Central memory CD8-positive, alpha-beta T cell (primary cell): ENCODE measurements at regions not wholly inside any gene's neighbourhood (a gene's known extent, or its start where the extent isn't known, plus 50 kb on each side); places are given as distances from the start of the nearest gene placed in this dataset.
A peak's percentile ranks its signal among the peaks of the same experiment; 100 is the strongest.
"Not testable (repeated sequence)": the region's sequence is repeated elsewhere in the genome, so short reads cannot be mapped to it uniquely, and the experiment has no call there.

Experiments
- ATAC-seq: fragments of 150-1000 bp; cut with Tn5 transposase; replicated peaks from 2 replicates; pipeline ENCODE4 v1.10.0; 2022; ENCODE audit warnings: mild to moderate bottlenecking, moderate FRiP score, moderate number of reproducible peaks; ENCODE audit not compliant: poor library complexity, severe bottlenecking; ENCODE audit errors: extremely low read depth
- DNase-seq, 2 donors: peaks; one replicate each; pipeline ENCODE4 v3.0.0; 2021; ENCODE audit warnings: low spot score in 2 of 2
- H3K27ac Mint-ChIP-seq: one replicate; pipeline ENCODE4 v1.8.0; 2022; ENCODE audit warnings: low read depth, mild to moderate bottlenecking, moderate library complexity, mixed read lengths
- H3K27me3 Mint-ChIP-seq: one replicate; pipeline ENCODE4 v1.8.0; 2022; ENCODE audit warnings: mixed read lengths
- H3K36me3 Mint-ChIP-seq: one replicate; pipeline ENCODE4 v1.8.0; 2022; ENCODE audit warnings: mild to moderate bottlenecking, moderate library complexity, mixed read lengths; ENCODE audit not compliant: insufficient read depth
- H3K4me1 Mint-ChIP-seq: one replicate; pipeline ENCODE4 v1.8.0; 2022; ENCODE audit warnings: mixed read lengths
- H3K4me3 Mint-ChIP-seq: one replicate; pipeline ENCODE4 v1.8.0; 2022; ENCODE audit warnings: mild to moderate bottlenecking, moderate library complexity, mixed read lengths
- H3K9me3 Mint-ChIP-seq: one replicate; pipeline ENCODE4 v1.8.0; 2022; ENCODE audit warnings: mixed read lengths

DNA sequence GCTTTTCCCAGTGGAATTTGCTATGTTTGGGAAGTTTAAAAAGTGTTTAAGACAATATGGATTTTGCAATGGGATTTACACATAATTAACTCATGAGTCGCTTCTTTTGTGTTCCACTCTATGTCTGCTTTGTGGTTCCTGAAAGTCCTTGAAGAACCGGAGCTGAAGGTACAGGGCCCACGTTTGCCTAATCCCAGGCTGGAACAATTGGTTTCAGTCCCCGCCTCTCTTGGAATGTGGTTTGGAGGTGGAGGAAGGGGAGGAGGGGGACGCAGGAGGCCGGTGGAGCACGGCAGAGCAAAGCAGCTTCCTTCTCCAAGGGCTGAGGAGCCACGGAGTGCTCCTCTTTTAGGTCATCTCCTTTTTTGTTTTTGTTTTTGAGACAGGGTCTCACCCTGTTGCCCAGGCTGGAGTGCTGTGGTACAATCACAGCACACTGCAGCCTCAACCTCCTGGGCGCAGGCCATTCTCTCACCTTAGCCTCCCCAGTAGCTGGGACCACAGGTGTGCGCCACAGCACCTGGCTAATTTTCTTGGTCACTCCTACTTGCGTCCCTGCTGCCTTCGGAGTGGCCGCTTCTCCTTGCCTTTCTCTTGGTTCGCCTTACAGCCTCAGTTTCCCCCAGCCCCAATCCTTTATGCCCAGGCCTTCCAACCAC, 129.5 kb upstream of the ERRFI1 start:
- H3K4me3 Mint-ChIP-seq: no peak overlapping the region
- peaks cover 32% of the 10 kb centered on the region for H3K4me1 Mint-ChIP-seq
- H3K27me3 Mint-ChIP-seq: no peaks in the 10 kb centered on the region
- DNase-seq (no peak), ATAC-seq (no peak)
- H3K27ac Mint-ChIP-seq: no peak overlapping the region
- peaks cover 12% of the 10 kb centered on the region for H3K36me3 Mint-ChIP-seq
- no peaks in the 10 kb centered on the region for H3K9me3 Mint-ChIP-seq

DNA sequence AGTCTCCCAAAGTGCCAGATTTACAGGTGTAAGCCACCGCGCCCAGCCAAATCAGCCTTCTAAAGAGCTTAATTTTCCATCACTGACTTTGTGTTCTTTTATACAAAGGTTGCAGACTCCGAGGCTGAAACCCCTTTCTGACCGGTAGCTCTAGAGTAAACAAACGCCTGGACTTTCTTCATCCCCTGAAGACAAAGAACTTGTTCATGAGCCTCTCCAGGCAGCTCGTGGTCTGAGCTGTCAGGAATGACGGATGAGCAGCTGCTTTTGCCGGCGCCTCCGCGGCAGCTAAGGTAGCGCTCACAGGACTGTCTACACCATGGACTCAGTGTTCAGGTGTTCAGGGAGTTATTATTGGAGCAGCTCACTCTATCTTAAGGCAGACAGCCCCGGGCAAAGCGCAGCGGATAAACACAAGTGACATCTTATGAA, 128.5 kb upstream of the ERRFI1 start:
- DNase-seq (no peak), ATAC-seq (no peak)
- Mint-ChIP-seq H3K9me3 (no peaks in the 10 kb centered on the region), H3K4me3 (no peak overlapping the region), H3K27ac (no peak overlapping the region), H3K4me1 (peaks cover 36% of the 10 kb centered on the region), H3K36me3 (peaks cover 14% of the 10 kb centered on the region), H3K27me3 (no peaks in the 10 kb centered on the region)

DNA sequence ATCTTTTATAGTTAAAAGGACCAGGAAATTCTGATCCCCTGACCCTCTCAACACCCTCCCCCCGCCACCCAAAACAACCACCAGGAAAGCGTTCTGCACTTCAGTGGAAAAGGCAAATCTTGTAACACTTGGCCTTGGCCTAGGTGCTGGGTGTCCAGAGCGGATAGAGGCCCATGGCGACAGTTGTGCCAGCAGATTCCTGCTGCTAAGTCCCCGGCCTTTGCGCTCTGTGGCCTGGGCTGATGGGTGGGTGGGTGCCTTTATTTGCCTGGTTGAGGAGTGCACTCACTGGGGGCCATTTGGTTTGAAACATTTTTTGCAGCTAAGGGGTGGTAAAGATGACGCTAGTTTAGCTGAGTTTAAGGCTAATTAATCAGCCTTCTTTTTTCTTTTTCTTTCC, 127.9 kb upstream of the ERRFI1 start:
- Mint-ChIP-seq H3K27me3 (no peaks in the 10 kb centered on the region), H3K4me1 (peaks cover 36% of the 10 kb centered on the region), H3K4me3 (peak overlapping the region; percentile 80)

DNA sequence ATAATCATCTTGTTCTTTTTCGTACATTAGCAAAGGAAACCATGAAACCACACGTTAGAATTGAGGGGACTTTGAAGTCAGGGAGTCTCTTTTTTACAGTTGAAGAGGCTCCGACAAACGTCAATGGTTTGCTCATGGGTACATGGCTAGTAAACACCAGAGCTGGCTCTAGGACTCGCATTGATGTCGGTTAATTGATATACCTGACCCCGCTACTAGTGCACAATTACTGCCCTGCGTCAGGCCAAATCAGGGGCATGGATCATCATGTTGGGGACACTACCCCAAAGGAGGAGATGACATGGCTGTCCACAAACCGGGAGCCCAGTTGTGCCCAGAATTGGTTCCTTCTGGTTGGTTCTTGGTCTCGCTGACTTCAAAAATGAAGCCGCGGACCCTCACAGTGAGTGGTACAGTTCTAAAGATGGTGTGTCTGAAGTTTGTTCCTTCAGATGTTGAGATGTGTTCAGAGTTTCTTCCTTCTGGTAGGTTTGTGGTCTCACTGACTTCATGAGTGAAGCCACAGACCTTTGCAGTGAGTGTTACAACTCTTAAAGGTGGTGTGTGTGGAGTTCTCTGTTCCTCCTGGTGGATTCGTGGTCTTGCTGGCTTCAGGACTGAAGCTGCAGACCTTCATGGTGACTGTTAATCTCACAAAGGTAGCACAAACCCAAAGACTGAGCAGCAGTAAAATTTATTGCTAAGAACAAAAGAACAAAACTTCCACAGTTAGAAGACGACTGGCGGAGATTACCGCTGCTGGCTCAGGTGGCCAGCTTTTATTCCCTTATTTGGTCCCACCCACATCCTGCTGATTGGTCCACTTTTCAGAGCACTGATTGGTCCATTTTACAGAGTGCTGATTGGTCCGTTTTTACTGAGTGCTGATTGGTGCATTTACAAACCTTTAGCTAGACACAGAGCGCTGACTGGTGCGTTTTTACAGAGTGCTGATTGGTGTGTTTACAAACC, 126.9 kb upstream of the ERRFI1 start:
- DNase-seq (peak; percentile 52 to 73), ATAC-seq (peak; percentile 89)
- H3K27me3 Mint-ChIP-seq: no peaks in the 10 kb centered on the region
- peaks cover 12% of the 10 kb centered on the region for H3K36me3 Mint-ChIP-seq
- peaks cover 36% of the 10 kb centered on the region for H3K4me1 Mint-ChIP-seq
- no peaks in the 10 kb centered on the region for H3K9me3 Mint-ChIP-seq
- peak overlapping the region; percentile 97 for H3K27ac Mint-ChIP-seq
- peak overlapping the region; percentile 80 for H3K4me3 Mint-ChIP-seq

More for the DNA sequence above, 127.9 kb upstream of the ERRFI1 start:
- Mint-ChIP-seq H3K9me3 (no peaks in the 10 kb centered on the region), H3K36me3 (peaks cover 12% of the 10 kb centered on the region), H3K27ac (no peak overlapping the region)
- DNase-seq (no peak), ATAC-seq (no peak)

DNA sequence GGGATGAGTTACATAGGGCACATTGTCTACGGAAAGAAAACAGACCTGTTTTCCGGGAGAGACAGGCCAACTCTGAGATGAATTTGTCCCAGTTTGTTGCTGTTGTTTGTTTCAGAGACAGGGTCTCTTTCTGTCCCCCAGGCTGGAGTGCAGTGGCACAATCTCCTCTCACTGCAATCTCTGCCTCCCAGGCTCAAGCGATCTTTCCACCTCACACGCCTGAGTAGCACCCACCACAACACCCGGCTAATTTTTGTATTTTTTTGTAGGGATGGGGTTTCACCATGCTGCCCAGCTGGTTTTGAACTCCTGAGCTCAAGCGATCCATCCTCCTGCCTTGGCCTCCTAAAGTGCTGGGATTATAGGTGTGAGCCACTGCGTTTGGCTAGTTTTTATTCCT, 125.5 kb upstream of the ERRFI1 start:
- DNase-seq (no peak), ATAC-seq (no peak)
- H3K4me1 Mint-ChIP-seq: peaks cover 36% of the 10 kb centered on the region
- no peaks in the 10 kb centered on the region for H3K27me3 Mint-ChIP-seq
- H3K36me3 Mint-ChIP-seq: peaks cover 12% of the 10 kb centered on the region
- H3K4me3 Mint-ChIP-seq: no peak overlapping the region
- H3K27ac Mint-ChIP-seq: peak overlapping the region; percentile 97
- H3K9me3 Mint-ChIP-seq: no peaks in the 10 kb centered on the region

DNA sequence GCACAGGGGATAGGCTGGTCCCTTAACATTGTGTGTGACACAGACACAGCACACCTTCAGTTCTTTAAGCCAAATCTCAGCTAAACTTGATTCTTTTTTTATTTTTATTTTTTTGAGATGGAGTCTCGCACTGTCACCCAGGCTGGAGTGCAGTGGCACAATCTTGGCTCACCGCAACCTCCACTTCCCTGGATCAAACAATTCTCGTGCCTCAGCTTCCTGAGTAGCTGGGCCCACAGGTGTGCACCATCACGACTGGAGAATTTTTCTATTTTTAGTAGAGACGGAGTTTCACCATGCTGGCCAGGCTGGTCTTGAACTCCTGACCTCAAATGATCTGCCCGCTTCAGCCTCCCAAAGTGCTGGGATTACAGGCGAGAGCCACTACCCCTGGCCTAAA, 123.6 kb upstream of the ERRFI1 start:
- Mint-ChIP-seq H3K36me3 (peaks cover 12% of the 10 kb centered on the region), H3K4me1 (peaks cover 50% of the 10 kb centered on the region)
- H3K4me3 Mint-ChIP-seq, H3K9me3 Mint-ChIP-seq, ATAC-seq, H3K27me3 Mint-ChIP-seq, DNase-seq, H3K27ac Mint-ChIP-seq: not testable (repeated sequence)

DNA sequence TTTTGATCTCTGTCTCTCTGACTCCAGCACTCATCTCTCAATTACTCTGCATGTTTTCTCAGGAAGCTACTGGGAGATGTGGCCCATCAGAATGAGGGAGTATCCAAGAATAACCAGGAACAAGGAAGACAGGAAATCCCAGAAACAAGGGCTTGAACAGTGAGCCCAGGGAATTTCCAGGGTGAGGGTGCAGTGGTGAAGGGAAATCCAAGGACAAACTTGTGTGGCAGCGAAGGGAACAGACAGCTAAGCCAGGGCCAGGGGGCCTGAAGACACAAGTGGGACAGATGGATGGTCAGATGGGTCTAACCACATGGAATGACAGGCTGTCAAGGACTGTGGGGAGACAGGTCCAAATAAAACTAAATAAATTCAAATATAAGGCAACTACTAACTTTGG, 121.8 kb upstream of the ERRFI1 start:
- no peak for ATAC-seq
- Mint-ChIP-seq H3K27ac (peak overlapping the region; percentile 86), H3K27me3 (no peaks in the 10 kb centered on the region), H3K9me3 (no peaks in the 10 kb centered on the region), H3K4me1 (peaks cover 50% of the 10 kb centered on the region), H3K4me3 (no peak overlapping the region), H3K36me3 (peaks cover 6% of the 10 kb centered on the region)
- no peak for DNase-seq

DNA sequence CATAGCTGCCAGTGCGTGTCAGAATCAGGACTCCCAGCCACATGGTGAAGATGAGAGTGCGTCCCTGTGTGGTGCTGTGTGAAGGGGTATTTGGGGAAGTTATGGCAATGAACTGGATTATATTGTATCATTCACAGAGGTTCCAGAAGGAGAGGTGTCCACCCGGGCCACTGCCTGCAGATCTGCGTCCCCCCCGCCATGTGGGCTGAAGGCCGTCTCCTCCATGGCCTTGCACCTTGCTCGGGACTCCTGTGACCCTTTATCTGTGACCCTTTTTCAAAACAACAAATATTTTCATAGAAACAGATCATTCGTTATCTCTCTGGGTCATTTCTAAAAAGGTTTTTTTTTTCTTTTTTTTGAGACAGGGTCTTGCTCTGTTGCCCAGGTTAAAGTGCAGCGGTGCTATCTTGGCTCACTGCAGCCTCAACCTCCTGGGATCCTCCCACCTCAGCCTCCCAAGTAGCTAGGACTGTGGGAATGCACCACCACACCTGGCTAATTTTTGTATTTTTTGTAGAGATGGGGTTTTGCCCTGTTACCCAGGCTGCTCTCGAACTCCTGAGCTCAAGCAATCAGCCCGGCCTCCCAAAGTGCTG, 120.2 kb upstream of the ERRFI1 start:
- ATAC-seq (no peak), DNase-seq (no peak)
- Mint-ChIP-seq H3K4me3 (no peak overlapping the region), H3K27me3 (no peaks in the 10 kb centered on the region), H3K9me3 (no peaks in the 10 kb centered on the region), H3K27ac (no peak overlapping the region), H3K4me1 (peaks cover 34% of the 10 kb centered on the region), H3K36me3 (peaks cover 1% of the 10 kb centered on the region)

DNA sequence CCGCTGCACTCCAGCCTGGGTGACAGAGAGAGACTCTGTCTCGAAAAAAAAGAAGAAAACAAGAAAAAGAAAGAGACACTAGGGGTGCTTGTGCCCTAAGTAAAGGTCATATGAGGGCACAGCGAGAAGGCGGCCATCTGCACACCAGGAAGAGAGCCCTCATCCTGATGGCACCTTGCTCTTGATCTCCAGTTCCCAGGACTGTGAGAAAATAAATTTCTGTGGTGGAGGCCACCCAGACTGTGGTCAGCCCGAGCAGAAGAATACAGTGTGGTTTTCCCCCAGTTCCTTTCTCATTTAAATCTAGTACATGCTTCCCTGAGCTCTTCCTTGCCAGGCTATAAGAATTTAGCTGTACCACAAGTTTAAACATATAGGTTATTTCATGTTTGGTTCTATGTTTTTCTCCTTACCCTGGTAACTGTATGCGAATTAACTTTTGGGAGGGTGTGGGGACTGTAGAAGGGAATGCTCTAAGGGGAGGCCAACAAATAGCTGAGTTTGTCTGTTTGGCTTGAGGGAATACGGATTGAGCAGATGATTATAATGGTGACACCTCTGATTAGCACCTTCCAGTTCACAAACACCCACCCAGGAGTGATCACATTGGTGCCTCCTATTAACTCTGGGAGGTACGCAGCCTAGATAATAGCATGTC, 119.6 kb upstream of the ERRFI1 start:
- no peaks in the 10 kb centered on the region for H3K9me3 Mint-ChIP-seq
- peaks cover 1% of the 10 kb centered on the region for H3K36me3 Mint-ChIP-seq
- H3K4me1 Mint-ChIP-seq: peaks cover 27% of the 10 kb centered on the region
- H3K4me3 Mint-ChIP-seq: no peak overlapping the region
- ATAC-seq (no peak), DNase-seq (no peak)
- H3K27ac Mint-ChIP-seq: peak overlapping the region; percentile 16
- no peaks in the 10 kb centered on the region for H3K27me3 Mint-ChIP-seq

DNA sequence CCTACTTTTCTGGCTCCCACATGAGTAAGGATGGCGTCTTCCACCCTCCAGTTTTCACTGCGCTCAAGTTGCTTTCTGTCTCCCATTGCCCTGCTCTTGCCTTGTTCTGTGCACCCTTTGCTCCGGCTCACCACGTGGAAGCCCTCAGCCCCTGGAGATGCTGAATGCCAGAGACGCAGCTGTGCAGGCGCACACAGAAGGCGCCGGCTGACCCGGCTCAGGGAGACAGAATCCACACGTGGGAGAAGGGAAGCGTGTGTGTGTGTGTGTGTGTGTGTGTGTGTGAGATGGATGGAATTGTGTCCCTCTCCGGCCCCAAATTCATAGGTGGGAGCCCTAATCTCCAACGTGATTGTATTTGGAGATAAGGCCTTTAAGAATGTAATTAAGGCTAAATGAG, 118.2 kb upstream of the ERRFI1 start:
- peak overlapping the region; percentile 55 for H3K27ac Mint-ChIP-seq
- ATAC-seq (no peak), DNase-seq (no peak)
- no peaks in the 10 kb centered on the region for H3K36me3 Mint-ChIP-seq
- no peaks in the 10 kb centered on the region for H3K9me3 Mint-ChIP-seq
- H3K27me3 Mint-ChIP-seq: no peaks in the 10 kb centered on the region
- H3K4me3 Mint-ChIP-seq: no peak overlapping the region
- peaks cover 23% of the 10 kb centered on the region for H3K4me1 Mint-ChIP-seq

DNA sequence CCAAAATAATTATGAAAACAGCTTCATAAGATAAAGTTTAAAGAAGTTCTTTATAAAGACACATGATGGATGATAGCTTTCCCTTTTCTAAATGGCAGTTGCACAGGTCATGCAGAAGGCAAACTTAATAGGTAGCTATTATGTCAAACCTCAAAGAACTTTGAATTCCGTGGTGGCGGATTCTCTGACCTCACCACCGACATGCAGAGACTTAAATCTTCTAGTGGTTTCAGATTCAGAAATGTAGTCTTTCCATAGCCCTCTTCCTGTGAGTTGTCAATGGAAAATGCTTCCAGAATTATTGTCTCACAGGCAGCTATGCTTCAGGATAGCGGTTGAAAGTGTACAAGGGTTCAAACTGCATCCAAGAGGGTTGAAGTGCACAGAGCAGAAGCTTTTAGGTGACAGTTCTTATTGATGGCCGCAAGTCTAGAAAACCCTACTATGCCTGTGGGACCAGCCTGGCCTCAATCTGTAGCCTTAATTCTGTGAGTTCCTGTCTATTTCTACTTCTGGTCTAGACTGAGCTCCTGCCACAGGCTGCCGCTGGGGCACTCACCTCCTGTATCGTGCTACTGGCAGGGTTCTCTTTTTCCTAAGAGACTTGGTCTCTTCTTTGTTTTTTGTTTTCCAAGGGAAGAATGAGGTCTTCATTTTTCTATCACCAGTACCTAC, 117.0 kb upstream of the ERRFI1 start:
- no peaks in the 10 kb centered on the region for H3K36me3 Mint-ChIP-seq
- no peak overlapping the region for H3K27ac Mint-ChIP-seq
- peaks cover 23% of the 10 kb centered on the region for H3K4me1 Mint-ChIP-seq
- no peaks in the 10 kb centered on the region for H3K9me3 Mint-ChIP-seq
- no peak overlapping the region for H3K4me3 Mint-ChIP-seq
- ATAC-seq: no peak
- H3K27me3 Mint-ChIP-seq: peaks cover 10% of the 10 kb centered on the region
- DNase-seq: no peak

DNA sequence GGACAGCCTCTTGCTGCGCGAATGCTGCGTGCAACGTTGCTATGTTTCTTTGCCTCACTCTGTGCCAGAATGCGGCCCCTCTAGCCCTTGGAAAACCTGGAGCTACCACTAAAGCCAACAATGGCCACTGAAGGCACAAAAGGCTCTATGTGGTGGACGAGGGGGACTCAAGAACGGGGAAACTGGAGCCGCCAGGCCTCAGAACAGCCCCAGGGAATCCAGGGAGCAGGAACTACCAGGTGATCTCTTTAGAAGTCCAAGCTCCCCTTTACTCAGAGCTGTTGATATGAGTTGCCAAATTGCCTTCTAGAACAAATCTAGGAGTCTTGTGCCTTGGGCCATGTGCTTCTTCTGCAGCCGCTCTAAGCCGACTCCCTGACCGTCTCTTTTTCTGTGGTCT, 113.8 kb upstream of the ERRFI1 start:
- DNase-seq: no peak
- Mint-ChIP-seq H3K9me3 (no peaks in the 10 kb centered on the region), H3K27me3 (peaks cover 41% of the 10 kb centered on the region), H3K27ac (no peak overlapping the region), H3K36me3 (no peaks in the 10 kb centered on the region), H3K4me1 (peaks cover 11% of the 10 kb centered on the region), H3K4me3 (no peak overlapping the region)
- ATAC-seq: no peak
